A549 (cell line): ENCODE measurements at regions not wholly inside any gene's neighbourhood (a gene's known extent, or its start where the extent isn't known, plus 50 kb on each side); places are given as distances from the start of the nearest gene placed in this dataset.

Source experiments
- ESRRA ChIP-seq: fragments of 150-350 bp; IDR thresholded peaks from 2 replicates; pipeline ENCODE4 v1.6.1; 2014; ENCODE audit warnings: mild to moderate bottlenecking, low read length, borderline replicate concordance
- KDM5A ChIP-seq: fragments of 200-600 bp; sonication (generic); IDR thresholded peaks from 2 replicates; pipeline ENCODE4 v1.6.1; 2016; ENCODE audit warnings: antibody characterized with exemption, mild to moderate bottlenecking
- PHF8 ChIP-seq: fragments of 200-600 bp; sonication (generic); IDR thresholded peaks from 2 replicates; pipeline ENCODE4 v1.6.1; 2016; ENCODE audit warnings: low read depth, mild to moderate bottlenecking, antibody characterized with exemption, moderate library complexity, borderline replicate concordance
- RFX5 ChIP-seq: fragments of 450-650 bp; IDR thresholded peaks from 2 replicates; pipeline ENCODE4 v1.7.1; 2014; ENCODE audit warnings: antibody characterized with exemption, mild to moderate bottlenecking, moderate library complexity
- SMC3 ChIP-seq: fragments of >200 bp; sonication (Bioruptor Twin); formaldehyde crosslinking; IDR thresholded peaks from 3 replicates; pipeline ENCODE4 v1.6.1; 2018; ENCODE audit warnings: inconsistent platforms
- TP53 ChIP-seq: fragments of 250-450 bp; sonication (Bioruptor Pico); IDR thresholded peaks from 2 replicates; pipeline ENCODE4 v1.5.0; 2021; ENCODE audit warnings: mild to moderate bottlenecking, moderate library complexity
- ZFP36 ChIP-seq: fragments of 450-650 bp; IDR thresholded peaks from 2 replicates; pipeline ENCODE4 v1.6.1; 2014; ENCODE audit warnings: borderline replicate concordance; ENCODE audit not compliant: partially characterized antibody
- ZNF302 ChIP-seq: fragments of 250-450 bp; sonication (Bioruptor Pico); IDR thresholded peaks from 2 replicates; pipeline ENCODE4 v1.9.0; 2021; ENCODE audit warnings: inconsistent platforms, mild to moderate bottlenecking, moderate library complexity
- TF ChIP-seq, protein P1 (sequence below): fragments of >200 bp; sonication (Bioruptor Twin); formaldehyde crosslinking; IDR thresholded peaks from 3 replicates; pipeline ENCODE4 v1.5.1; 2016
- TF ChIP-seq, protein P2 (sequence below): fragments of 200-600 bp; sonication (generic); IDR thresholded peaks from 2 replicates; pipeline ENCODE4 v1.6.1; 2016; ENCODE audit warnings: antibody characterized with exemption, mild to moderate bottlenecking, moderate library complexity

DNA sequence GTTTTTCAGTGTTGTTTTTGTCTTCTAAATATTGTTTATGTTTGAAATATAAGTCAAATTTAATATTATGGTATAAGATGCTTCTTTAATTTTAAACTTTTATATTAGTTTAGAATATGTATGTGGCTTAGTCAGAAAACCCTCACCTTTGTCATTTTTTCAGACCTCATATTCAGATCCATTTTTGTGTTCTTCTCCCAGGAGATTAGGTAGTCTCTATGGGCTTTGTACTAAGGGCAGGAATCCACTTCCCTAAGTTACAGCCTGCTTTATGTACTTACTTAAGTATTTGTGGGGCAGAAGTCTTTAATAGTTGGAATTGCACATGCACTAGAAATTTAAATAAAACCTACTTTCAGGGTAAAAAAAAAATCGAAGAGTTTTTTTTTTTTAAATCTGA, 63.5 kb upstream of the TENM3 start:
- TF ChIP-seq PHF8 (no peak), ESRRA (no peak), SMC3 (no peak), ZNF302 (CRISPR knock-in tag) (no peak), ZFP36 (no peak), KDM5A (no peak), RFX5 (no peak), TP53 (CRISPR knock-in tag) (no peak)
- TF ChIP-seq, protein P1, sequence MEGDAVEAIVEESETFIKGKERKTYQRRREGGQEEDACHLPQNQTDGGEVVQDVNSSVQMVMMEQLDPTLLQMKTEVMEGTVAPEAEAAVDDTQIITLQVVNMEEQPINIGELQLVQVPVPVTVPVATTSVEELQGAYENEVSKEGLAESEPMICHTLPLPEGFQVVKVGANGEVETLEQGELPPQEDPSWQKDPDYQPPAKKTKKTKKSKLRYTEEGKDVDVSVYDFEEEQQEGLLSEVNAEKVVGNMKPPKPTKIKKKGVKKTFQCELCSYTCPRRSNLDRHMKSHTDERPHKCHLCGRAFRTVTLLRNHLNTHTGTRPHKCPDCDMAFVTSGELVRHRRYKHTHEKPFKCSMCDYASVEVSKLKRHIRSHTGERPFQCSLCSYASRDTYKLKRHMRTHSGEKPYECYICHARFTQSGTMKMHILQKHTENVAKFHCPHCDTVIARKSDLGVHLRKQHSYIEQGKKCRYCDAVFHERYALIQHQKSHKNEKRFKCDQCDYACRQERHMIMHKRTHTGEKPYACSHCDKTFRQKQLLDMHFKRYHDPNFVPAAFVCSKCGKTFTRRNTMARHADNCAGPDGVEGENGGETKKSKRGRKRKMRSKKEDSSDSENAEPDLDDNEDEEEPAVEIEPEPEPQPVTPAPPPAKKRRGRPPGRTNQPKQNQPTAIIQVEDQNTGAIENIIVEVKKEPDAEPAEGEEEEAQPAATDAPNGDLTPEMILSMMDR, result no peak
- TF ChIP-seq, protein P2, sequence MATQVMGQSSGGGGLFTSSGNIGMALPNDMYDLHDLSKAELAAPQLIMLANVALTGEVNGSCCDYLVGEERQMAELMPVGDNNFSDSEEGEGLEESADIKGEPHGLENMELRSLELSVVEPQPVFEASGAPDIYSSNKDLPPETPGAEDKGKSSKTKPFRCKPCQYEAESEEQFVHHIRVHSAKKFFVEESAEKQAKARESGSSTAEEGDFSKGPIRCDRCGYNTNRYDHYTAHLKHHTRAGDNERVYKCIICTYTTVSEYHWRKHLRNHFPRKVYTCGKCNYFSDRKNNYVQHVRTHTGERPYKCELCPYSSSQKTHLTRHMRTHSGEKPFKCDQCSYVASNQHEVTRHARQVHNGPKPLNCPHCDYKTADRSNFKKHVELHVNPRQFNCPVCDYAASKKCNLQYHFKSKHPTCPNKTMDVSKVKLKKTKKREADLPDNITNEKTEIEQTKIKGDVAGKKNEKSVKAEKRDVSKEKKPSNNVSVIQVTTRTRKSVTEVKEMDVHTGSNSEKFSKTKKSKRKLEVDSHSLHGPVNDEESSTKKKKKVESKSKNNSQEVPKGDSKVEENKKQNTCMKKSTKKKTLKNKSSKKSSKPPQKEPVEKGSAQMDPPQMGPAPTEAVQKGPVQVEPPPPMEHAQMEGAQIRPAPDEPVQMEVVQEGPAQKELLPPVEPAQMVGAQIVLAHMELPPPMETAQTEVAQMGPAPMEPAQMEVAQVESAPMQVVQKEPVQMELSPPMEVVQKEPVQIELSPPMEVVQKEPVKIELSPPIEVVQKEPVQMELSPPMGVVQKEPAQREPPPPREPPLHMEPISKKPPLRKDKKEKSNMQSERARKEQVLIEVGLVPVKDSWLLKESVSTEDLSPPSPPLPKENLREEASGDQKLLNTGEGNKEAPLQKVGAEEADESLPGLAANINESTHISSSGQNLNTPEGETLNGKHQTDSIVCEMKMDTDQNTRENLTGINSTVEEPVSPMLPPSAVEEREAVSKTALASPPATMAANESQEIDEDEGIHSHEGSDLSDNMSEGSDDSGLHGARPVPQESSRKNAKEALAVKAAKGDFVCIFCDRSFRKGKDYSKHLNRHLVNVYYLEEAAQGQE, result no peak
